Progenitor cell of endocrine pancreas (in vitro differentiated cells): ENCODE measurements at regions not wholly inside any gene's neighbourhood (a gene's known extent, or its start where the extent isn't known, plus 50 kb on each side); places are given as distances from the start of the nearest gene placed in this dataset.

Experiments
- DNase-seq: peaks from one replicate; pipeline ENCODE4 v3.0.0; 2021; ENCODE audit warnings: low spot score; ENCODE audit not compliant: unreplicated experiment
- H3K27ac Mint-ChIP-seq: 2 replicates; pipeline ENCODE4 v1.8.0; 2021; ENCODE audit warnings: mild to moderate bottlenecking, moderate library complexity, mixed read lengths
- H3K27me3 Mint-ChIP-seq: 2 replicates; pipeline ENCODE4 v1.8.0; 2021; ENCODE audit warnings: mixed read lengths
- H3K36me3 Mint-ChIP-seq: 2 replicates; pipeline ENCODE4 v1.8.0; 2022; ENCODE audit warnings: mixed read lengths; ENCODE audit not compliant: insufficient read depth
- H3K4me1 Mint-ChIP-seq: 2 replicates; pipeline ENCODE4 v1.8.0; 2021; ENCODE audit warnings: low read depth, mixed read lengths
- H3K4me3 Mint-ChIP-seq: 2 replicates; pipeline ENCODE4 v1.8.0; 2021; ENCODE audit warnings: low read depth, mild to moderate bottlenecking, moderate library complexity, mixed read lengths
- H3K9me3 Mint-ChIP-seq: 2 replicates; pipeline ENCODE4 v1.8.0; 2021; ENCODE audit warnings: low read depth, mixed read lengths
- CTCF ChIP-seq: fragments of 200-600 bp; sonication (generic); IDR thresholded peaks from one replicate; pipeline ENCODE4 v1.5.0; 2021; ENCODE audit warnings: antibody characterized with exemption, mild to moderate bottlenecking; ENCODE audit not compliant: unreplicated experiment

- H3K9me3 Mint-ChIP-seq, result peaks cover 5% of the 10 kb centered on the region
- peaks cover 3% of the 10 kb centered on the region for H3K4me1 Mint-ChIP-seq
- no peak for DNase-seq
- H3K4me3 Mint-ChIP-seq, result no peak overlapping the region
- no peaks in the 10 kb centered on the region for H3K36me3 Mint-ChIP-seq
- no peak overlapping the region for H3K27ac Mint-ChIP-seq
- TF ChIP-seq CTCF, result no peak
- H3K27me3 Mint-ChIP-seq, result no peaks in the 10 kb centered on the region
These were observed 327.8 kb upstream of the MAF start for GRCh38 chr16:79928142-79928873.

- H3K4me1 Mint-ChIP-seq, result peaks cover 1% of the 10 kb centered on the region
- no peak overlapping the region for H3K4me3 Mint-ChIP-seq
- H3K36me3 Mint-ChIP-seq, result no peaks in the 10 kb centered on the region
These were observed 326.1 kb upstream of the MAF start for GRCh38 chr16:79926451-79927205.

GRCh38 chr16:79923431-79923830 lies 322.9 kb upstream of the MAF start:
- no peak for TF ChIP-seq CTCF
- no peak overlapping the region for H3K4me3 Mint-ChIP-seq
- no peaks in the 10 kb centered on the region for H3K36me3 Mint-ChIP-seq

More at GRCh38 chr16:79926451-79927205, 326.1 kb upstream of the MAF start:
- no peak for TF ChIP-seq CTCF
- H3K27ac Mint-ChIP-seq, result no peak overlapping the region
- H3K27me3 Mint-ChIP-seq, result no peaks in the 10 kb centered on the region
- no peak for DNase-seq
- H3K9me3 Mint-ChIP-seq, result peaks cover 5% of the 10 kb centered on the region

GRCh38 chr16:79920685-79921084 lies 320.1 kb upstream of the MAF start:
- DNase-seq, result no peak
- Mint-ChIP-seq H3K4me3 (no peak overlapping the region), H3K36me3 (no peaks in the 10 kb centered on the region), H3K4me1 (peaks cover 7% of the 10 kb centered on the region), H3K27ac (no peak overlapping the region), H3K27me3 (no peaks in the 10 kb centered on the region), H3K9me3 (peaks cover 2% of the 10 kb centered on the region)
- TF ChIP-seq CTCF, result no peak

More at GRCh38 chr16:79923431-79923830, 322.9 kb upstream of the MAF start:
- H3K27ac Mint-ChIP-seq, result no peak overlapping the region
- peaks cover 7% of the 10 kb centered on the region for H3K4me1 Mint-ChIP-seq
- peaks cover 2% of the 10 kb centered on the region for H3K9me3 Mint-ChIP-seq
- H3K27me3 Mint-ChIP-seq, result no peaks in the 10 kb centered on the region
- DNase-seq, result no peak

GRCh38 chr16:79918916-79919315 lies 318.4 kb upstream of the MAF start:
- no peak overlapping the region for H3K27ac Mint-ChIP-seq

More at GRCh38 chr16:79918916-79919315, 318.4 kb upstream of the MAF start:
- no peak for TF ChIP-seq CTCF
- no peak for DNase-seq
- H3K27me3 Mint-ChIP-seq, result no peaks in the 10 kb centered on the region
- H3K4me1 Mint-ChIP-seq, result peaks cover 16% of the 10 kb centered on the region
- H3K36me3 Mint-ChIP-seq, result no peaks in the 10 kb centered on the region
- peaks cover under 1% of the 10 kb centered on the region for H3K9me3 Mint-ChIP-seq
- no peak overlapping the region for H3K4me3 Mint-ChIP-seq
